Nucleus accumbens (tissue), 56 donors: ENCODE measurements at regions not wholly inside any gene's neighbourhood (a gene's known extent, or its start where the extent isn't known, plus 50 kb on each side); places are given as distances from the start of the nearest gene placed in this dataset.

Source experiments
- DNase-seq, 56 donors: peaks; one replicate each; lab custom pipeline; 2025; lab: John Stamatoyannopoulos, UW

DNA sequence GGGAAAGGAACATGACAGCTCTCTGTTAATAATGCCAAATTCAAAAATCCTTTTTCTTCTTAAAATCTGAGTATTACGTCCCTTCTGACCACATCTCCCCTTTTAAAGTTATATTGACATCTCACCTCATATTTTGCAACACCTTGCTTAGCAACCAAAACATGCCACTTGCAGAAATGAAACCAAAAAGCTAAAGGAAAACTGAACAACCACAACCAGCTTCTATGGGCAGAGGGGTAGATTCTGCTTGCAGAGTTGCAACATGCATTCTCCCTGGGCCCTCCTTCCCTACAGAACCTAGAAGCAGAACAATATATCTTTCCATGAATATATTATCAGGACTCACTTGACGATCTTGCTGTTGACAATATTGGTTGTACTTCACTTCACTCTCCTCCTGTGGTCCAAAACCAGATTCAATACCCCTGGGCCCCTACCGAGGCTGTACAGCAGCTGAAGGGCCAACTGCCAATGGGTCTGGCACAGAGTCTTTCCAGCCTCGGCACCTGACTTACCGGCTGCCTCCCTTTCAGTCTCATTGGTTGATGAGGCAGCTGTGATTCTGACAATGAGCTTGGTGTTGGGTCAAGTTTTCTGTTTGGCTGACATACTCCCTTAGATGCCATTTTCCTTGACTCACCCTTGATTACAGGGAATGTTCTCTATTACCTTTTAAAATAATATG is 616.6 kb downstream of the ZEB2 start:
- DNase-seq, result peak in 11 of 56 donors; percentile 0 to 18 (median 4)

DNA sequence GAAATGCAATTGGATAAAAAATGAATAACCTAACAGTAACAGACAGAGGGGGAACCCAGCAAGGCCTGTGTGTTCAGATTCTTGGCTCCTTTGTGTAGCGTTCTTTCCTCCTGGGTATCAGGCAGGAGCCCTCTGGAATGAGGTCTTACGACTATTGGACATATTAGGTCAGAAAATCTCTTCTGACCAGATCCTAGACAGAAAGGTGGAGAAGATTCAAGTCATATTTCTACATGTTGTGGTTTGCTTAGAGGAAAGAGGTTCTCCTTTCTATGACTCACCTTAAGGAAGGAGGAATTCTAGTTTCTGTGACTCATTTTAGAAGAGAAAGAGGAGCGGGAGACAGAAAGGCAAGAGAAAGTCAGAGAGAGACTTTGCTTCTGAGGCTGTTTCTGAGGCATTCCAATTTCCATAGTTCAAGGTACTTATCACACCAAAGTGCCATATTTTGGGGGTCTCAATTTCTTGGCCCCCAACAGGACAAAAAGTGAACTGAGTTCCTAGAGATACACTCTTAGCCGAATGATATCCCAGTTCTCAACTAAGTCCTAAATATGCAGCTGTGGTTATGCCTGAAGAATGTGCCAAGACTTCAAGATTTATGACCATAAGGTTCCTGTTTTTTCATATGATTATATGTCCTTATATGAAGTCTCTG is 618.6 kb downstream of the ZEB2 start:
- no peak for DNase-seq

DNA sequence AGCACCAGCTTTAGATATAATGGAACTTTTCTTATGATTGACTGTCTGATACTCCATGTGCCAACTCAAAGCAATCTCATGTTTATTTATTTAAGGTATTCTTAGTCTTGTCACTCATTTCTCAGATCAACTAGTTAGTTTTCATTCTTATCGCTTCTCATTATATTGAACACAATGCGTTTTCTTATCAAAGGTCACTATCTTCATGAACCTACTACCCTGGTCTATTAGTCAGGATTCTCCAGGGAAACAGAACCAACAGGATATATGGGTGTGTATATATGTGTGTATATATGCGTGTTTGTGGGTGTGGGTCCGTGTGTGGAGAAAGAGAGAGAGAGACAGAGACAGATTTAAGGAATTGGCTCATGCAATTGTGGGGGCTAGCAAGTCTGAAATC is 619.9 kb downstream of the ZEB2 start:
- DNase-seq, result no peak

DNA sequence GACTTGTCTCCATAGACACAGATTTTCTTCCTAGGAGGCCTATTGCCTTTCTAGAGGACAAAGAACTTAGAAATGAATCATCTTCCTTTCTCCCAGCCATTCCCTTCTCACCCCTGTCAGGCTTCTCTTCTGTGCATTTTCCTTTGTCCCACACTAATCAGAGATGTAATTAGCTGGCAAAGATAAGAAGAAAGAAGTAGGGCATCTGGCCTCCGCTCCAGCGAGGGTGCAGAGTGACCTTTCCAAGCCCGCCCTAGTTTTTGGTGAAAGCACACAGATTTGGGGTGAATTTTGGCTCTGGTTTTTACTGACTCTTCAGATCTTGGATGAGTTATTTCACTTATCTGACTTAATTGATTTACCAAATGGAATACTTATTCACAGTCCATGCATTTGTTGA is 626.5 kb downstream of the ZEB2 start:
- no peak for DNase-seq

DNA sequence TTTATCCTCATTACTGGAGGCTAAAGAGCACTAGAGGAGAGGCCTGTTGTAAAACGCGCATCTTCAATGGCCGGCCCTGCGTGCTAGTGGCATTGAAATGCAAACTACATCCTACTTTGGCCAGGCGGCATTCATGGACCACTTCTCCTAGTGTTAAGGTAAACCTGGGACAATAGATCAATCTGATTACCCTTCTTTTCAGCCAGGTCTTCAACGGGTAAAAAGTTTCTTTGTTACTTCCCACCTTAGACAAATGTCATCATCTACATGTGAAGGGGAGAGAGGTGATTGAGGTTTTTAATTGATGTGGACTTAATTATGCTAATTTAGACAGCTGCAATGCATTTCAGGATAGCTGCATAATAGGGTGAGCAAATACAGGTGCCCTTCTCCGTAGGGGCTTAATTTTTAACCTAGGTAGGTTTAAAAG is 628.0 kb downstream of the ZEB2 start:
- no peak for DNase-seq

DNA sequence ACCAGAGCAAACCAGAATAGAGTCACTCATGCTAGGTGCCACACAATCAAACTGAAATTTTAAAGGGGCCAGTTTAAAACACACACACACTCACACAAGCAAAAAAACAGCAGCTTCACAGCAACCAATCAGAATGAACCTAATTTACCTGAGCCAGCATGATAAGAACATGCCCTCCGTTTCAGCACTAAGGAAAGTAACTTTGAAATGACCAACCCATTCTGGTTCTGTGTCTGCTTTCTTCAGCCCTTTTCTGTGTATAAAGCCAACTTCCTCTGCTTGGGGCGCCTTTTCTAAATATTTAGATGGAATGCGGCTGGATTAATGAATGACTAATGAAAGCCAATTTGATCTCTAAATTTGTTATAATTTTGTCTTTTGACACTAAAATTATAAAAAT is 629.1 kb downstream of the ZEB2 start:
- no peak for DNase-seq

DNA sequence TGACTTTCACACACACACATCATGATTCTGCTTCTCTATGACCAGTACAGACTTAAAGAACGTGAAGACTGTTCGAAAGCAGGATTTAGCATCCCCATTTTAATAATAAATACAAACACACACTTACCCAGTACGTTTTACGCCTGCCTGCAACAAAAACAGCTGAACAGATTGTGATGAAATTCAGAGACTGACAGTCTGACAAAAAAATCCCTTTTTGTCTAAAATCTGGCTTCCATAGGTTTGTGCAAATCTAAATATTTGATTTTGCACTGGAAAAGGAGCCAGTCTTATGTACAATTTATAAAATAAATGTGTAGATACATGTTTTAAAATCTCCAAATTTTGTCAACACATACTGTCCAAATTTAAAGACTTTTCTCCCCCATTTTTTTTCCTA is 630.7 kb downstream of the ZEB2 start:
- DNase-seq, result no peak

DNA sequence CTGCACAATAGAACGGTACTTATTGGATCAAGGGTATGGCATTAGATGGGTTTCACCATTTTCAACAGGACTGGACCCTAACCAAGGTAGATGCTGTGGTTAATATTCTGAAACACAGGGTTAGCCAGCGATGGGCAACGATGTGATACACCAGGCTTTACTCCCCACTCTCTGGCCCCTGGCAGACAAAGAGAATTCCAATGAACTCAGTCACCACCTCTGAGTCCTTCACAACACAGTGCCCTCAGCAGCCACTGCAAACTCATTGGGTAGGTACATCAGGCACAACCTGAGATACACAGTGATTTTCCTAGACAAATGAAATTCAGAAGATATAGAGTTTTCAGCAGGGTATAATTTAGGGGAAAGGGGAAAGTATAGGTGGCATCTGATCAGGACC is 634.5 kb downstream of the ZEB2 start:
- DNase-seq, result no peak

GRCh38 chr2:143881246-143881645 is 638.7 kb downstream of the ZEB2 start:
- DNase-seq, result no peak

DNA sequence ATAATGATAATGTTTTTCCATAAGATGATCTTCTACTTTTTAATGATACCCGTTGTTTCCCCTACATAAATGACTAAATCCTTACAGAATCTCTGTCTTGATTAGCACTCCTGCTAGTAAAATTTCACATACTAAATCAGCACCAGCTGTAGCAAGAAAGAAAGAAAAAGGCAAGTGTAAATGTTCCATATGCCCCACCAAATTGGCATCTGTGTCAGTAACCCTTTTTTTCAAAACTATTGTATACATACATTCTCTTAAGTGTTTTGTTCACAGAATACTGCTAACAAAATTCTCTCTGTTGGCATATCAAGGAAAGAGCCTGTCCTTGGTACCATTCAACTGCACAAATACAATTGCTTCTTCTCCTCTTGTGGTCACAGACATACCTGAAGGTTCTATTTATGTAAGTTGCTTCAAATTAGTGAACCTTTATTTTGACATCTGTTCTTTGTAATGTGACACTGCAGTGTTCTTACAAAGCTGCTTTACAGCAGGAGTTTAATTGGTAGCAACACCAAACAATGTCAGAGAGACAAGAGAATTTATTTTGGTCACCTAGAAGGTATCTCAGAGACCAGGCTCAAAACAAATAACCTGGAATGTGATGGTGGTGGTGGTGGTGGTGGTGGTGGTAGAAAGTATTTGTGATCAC is 641.9 kb downstream of the ZEB2 start:
- no peak for DNase-seq

DNA sequence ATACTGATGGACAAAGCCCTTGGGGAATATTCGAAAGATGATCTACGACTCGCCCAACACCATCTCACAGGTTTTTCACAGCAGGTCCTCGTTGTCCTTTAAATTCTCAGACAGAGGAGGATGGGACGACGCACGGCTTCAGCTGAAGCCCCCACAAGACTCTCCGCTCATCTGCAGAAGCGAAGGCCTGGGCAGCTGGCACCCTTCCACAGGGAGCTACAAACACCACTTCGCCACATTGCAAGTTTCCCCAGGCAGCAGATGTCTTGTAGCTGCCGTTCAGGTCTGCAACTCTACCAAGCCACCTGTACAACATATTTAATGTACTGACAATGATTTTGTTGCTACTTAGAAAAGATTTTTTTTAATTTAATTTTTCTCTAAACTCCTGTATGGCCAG is 642.9 kb downstream of the ZEB2 start:
- no peak for DNase-seq

GRCh38 chr2:143875295-143876233 is 644.4 kb downstream of the ZEB2 start:
- DNase-seq, result no peak

GRCh38 chr2:143873886-143874285 is 646.0 kb downstream of the ZEB2 start:
- DNase-seq, result no peak

DNA sequence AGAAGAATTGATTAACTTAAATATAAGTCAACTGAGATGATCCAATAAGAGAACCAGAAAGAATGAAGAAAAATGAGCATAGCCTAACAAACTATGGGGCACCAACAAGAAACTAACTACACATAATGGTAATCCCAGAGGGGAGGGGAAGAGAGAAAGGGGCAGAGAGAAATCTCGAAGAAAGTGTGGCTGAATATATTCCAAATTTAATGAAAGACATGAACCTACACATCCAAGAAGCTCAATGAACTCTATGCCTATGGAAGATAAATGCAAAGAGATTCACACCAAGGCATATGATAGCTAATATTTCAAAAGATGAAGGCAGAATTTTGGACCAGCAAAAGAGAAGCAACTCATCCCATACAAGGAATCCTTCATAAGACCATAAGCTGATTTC is 649.2 kb downstream of the ZEB2 start:
- no peak for DNase-seq

GRCh38 chr2:143856978-143857377 is 662.9 kb downstream of the ZEB2 start:
- DNase-seq, result no peak

DNA sequence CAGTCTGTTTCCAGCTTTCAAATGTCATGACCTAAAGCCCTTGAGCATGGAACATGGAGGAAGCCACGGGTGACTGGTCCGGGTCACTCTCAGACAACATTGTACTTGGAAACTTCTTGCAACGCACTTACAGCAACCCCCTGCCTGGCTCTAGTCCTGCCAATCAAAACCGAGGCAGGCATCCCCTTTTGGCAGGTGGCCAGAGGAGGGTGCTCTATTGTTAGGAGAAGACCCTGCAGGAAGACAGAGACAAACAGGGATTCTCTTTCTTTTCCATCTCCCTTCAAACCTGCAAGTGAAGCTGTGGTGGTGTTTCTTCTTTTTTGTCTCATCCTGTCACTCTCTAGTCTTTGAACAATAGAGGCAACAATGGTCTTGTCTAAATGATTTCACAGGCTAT is 667.2 kb downstream of the ZEB2 start:
- DNase-seq, result peak in 1 of 56 donors; percentile 0

- no peak for DNase-seq
These were observed 669.8 kb downstream of the ZEB2 start for GRCh38 chr2:143850084-143850483.

DNA sequence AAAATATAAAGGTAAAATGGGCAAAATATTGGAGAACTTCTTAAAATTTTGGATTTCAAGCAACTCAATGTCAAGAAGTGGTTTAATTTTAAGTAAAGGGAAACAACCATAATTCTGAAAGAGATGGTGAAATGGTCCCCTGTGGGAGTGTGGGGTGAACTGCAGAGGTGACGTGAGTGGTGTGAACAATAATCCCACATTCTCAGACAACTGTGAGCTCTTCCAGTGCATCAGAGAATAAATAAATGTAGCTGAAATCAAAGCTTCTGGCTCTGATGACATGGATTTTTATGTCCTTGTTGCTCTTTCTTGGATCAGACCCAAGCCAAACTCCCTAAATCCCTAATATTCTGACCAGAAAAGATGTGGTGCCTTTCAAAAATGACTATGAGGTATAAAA is 672.7 kb downstream of the ZEB2 start:
- DNase-seq, result no peak

- no peak for DNase-seq
These were observed 674.9 kb downstream of the ZEB2 start for GRCh38 chr2:143844986-143845385.

- DNase-seq, result no peak
These were observed 676.2 kb downstream of the ZEB2 start for GRCh38 chr2:143843686-143844085.

DNA sequence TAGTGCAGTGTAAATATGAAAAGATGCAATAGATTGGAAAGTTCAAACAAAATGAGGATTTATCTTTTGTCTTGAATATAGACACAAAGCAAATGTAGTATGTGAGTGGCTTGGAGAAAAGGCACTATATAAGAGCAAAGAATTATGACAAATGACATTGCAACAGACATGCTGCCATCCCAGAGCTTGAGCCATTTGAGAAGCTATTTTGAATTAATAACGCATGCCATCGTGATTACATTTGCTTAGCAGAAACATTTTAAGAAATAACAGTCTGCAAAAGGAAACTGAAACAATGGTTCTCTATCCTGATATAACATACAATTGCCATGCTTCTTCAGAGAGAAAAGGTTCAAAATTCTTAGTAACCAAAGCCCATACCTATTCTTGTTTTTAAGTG is 677.1 kb downstream of the ZEB2 start:
- no peak for DNase-seq
